GM12892 (cell line): ENCODE measurements at regions not wholly inside any gene's neighbourhood (a gene's known extent, or its start where the extent isn't known, plus 50 kb on each side); places are given as distances from the start of the nearest gene placed in this dataset.
"Not testable (repeated sequence)": the region's sequence is repeated elsewhere in the genome, so short reads cannot be mapped to it uniquely, and the experiment has no call there.

ENCODE experiments used
- DNase-seq: peaks from one replicate; pipeline ENCODE4 v3.0.0; 2011; ENCODE audit not compliant: insufficient read length
- FAIRE-seq: peaks from 2 replicates; lab custom pipeline; 2011; peaks lifted over from hg19 to GRCh38; lab: Jason Lieb, UNC
- POLR2A ChIP-seq: IDR thresholded peaks from 2 replicates; pipeline ENCODE4 v1.6.1; 2011; ENCODE audit warnings: low read depth, low read length, control low read depth
- POLR2AphosphoS5 ChIP-seq: IDR thresholded peaks from 2 replicates; pipeline ENCODE4 v1.6.1; 2011; ENCODE audit warnings: low read depth, low read length, control low read depth
- TAF1 ChIP-seq: IDR thresholded peaks from 2 replicates; pipeline ENCODE4 v1.6.1; 2011; ENCODE audit warnings: low read depth, mild to moderate bottlenecking, control low read depth, low read length, borderline replicate concordance

GRCh38 chr6:113362301-113363047 lies 494.7 kb upstream of the MARCKS start:
- TF ChIP-seq POLR2AphosphoS5 (no peak), TAF1 (no peak), POLR2A (no peak)
- no peak for FAIRE-seq
- DNase-seq, result no peak

DNA sequence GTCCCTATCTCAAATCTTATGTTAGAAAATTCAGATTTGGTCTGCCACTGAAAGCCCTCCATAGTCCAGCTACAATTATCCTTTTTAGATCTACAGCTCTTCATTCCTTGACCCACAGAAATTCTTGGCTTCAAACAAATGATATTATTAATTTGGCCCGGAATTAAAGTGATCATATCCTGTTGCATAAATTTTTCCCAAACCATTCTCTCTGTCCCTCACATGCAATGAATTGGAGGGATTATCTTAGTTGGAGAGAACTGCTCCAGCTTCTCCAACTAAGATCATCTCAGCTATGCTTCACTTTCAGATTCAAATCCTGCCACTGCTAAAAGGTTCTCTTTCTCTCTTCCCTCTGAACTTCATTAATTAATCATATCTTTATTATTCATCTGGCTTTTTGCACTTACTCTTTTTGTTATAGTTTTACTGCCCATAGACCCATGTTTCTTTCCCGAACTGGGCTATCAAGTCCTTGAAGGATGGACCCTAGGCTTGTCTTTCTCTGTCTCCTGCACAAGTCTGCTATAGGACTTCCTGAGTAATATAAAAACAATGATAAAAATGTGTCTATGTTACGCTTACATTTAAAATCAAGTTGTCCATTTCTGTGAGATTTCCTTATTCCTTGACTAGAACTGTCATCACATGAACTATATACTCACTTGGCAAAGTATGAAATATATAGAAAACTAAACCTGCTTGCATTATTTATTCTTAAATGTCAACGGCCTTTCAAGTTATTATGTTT lies 493.9 kb upstream of the MARCKS start:
- no peak for DNase-seq
- TF ChIP-seq POLR2A (no peak), POLR2AphosphoS5 (no peak)
- no peak for FAIRE-seq

- no peak for TF ChIP-seq POLR2A
- TF ChIP-seq TAF1, result no peak
- TF ChIP-seq POLR2AphosphoS5, result no peak
- FAIRE-seq (no peak), DNase-seq (no peak)
Measured at GRCh38 chr6:113363866-113364265, 493.3 kb upstream of the MARCKS start.

DNA sequence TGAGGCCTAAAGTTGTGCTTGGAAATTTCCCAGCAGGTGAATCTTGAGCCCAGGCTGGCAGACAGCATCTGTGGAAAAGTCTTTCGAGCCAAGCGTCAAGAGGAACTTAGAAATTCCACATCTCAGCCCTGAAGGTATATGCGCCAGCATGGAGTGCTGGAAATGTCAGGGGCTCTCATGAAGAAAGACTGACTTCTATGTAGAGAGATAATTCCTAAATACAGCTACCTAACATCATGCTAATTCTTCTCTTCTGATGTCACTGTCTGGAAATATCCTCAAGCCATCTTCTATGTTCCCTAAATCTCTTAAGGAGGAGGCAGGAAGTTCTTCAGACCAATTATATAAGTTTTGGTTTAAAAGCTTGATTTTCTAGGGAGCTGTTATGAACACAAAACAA lies 492.4 kb upstream of the MARCKS start:
- no peak for FAIRE-seq
- no peak for TF ChIP-seq POLR2AphosphoS5
- no peak for TF ChIP-seq TAF1
- no peak for TF ChIP-seq POLR2A

DNA sequence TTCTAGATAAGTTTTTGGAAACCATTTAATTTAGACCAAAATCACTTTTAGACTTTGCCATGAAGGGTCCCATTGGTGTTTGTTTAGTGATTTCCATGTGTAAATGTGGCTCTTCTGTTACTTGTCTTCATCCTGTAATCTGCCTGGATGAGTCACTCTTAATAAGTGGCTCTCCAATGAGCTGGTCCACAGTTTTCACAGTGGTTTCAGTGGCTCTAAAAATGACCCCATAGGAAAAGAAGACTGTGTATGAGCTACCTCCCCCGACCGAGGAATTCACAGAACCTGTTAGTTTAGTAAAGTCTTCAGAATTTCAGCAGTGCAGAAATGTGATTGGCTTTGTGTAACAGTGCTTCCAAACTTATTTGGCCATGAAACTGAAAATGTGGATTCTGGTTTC lies 492.0 kb upstream of the MARCKS start:
- FAIRE-seq (no peak), DNase-seq (no peak)
- TF ChIP-seq POLR2AphosphoS5, result no peak
- TF ChIP-seq TAF1, result no peak
- no peak for TF ChIP-seq POLR2A

More for the DNA sequence above, 492.4 kb upstream of the MARCKS start:
- no peak for DNase-seq

DNA sequence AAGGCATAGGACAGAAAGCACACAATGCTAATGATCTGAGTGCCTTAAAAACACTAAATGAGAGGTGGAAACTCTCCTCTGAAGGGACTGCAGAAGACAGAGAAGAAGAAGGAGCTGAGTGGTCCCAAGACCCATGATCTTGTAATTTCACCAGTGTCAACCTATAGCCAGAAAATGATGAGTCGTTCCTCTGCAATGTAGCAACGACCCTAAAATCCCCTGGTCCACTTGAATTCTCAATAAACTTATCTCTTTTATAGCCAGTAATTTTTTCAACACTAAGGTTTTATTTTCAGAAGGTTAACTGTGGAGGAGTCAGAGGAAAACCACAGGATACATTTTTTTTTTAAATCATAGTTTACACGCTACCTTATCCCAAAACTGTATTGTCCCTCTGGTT lies 490.6 kb upstream of the MARCKS start:
- DNase-seq (no peak), FAIRE-seq (no peak)
- no peak for TF ChIP-seq POLR2AphosphoS5
- no peak for TF ChIP-seq TAF1
- no peak for TF ChIP-seq POLR2A

- FAIRE-seq, result no peak
- TF ChIP-seq POLR2AphosphoS5, result no peak
- TF ChIP-seq POLR2A, result no peak
- no peak for TF ChIP-seq TAF1
- no peak for DNase-seq
Measured at GRCh38 chr6:113370508-113371502, 486.3 kb upstream of the MARCKS start.

- FAIRE-seq, DNase-seq: not testable (repeated sequence)
Measured at GRCh38 chr6:113375466-113375865, 481.7 kb upstream of the MARCKS start.

GRCh38 chr6:113375950-113376846 lies 480.9 kb upstream of the MARCKS start:
- no peak for TF ChIP-seq POLR2AphosphoS5
- DNase-seq (no peak), FAIRE-seq (no peak)

DNA sequence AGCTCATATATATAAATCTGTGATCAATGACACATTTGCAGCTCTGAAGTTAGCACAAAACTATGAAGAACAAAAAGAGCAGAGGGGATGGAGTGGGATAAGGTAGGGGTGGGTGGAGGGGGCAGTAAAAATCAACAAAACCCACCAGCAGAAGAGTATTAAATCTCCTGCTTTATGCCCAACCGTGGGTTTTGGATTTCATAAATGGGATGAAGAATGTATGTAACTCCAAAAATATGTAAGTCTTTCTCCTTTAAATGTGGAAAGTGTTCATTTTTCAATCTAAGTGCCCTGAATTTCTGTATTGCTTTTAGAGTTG lies 480.3 kb upstream of the MARCKS start:
- FAIRE-seq (no peak), DNase-seq (no peak)
- TF ChIP-seq TAF1, result no peak
- no peak for TF ChIP-seq POLR2AphosphoS5
- TF ChIP-seq POLR2A, result no peak

DNA sequence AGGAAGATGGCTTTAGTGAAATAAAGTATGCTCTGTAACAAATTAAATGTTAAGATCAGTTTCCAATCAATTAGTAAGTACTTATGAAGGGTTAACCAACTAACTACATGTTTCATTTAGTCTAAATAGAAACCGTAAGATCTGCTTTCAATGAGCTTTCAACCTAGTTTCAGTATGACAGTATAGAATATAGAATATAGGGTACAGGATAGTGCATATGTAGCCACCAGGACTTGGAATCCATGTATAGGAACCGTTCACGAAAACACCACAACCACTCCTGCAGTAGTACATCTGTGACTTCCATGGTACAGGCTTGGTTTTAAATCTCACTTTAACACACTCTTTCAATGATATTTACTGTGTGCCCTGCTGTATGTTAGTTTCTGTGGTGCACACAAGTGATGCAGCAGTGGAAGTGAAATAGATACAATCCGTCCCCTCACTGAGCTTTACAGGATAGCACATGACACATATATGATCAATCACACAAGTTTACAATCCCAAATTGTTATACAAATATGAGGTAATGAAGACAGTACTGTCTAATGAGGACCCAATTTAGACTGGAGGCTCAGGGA lies 479.7 kb upstream of the MARCKS start:
- DNase-seq (no peak), FAIRE-seq (peak; percentile 53)
- TF ChIP-seq POLR2AphosphoS5 (no peak), TAF1 (no peak), POLR2A (no peak)
